EL (cell line): ENCODE measurements at regions not wholly inside any gene's neighbourhood (a gene's known extent, or its start where the extent isn't known, plus 50 kb on each side); places are given as distances from the start of the nearest gene placed in this dataset.

ENCODE experiments used
- DNase-seq: peaks from one replicate; pipeline ENCODE4 v3.0.0-alpha.2; 2016

- DNase-seq, result no peak
These were observed 59.0 kb downstream of the NDUFS5 start for GRCh38 chr1:39085174-39085573.

- DNase-seq, result peak; percentile 43
These were observed 60.2 kb downstream of the NDUFS5 start for GRCh38 chr1:39086386-39086785.

DNA sequence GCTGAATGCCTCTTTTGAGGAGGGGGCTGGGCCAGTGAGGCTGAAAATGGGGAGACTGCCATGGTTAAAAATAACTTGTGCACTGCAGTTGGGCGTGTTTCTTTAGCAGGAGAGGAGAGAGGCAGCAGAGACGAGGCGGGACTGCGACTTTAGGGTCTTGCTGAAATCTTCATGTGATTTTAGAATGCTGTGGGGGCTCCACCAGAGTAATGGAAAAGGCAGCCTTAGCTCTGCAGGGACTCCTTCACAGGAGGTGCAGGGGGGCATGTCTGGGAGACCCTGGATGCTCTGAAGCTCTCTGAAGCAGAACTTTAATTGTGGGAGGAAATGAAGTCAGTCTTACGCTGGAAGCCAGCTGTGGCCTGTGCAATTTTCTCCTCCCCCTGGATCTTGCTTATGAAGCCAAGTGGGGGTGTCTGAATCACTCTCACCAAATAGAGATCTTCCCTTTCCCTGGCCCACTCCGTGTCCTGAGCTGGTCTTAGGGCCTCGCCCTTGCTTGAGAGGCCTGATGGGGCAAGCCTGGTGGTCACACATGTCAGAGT, 60.8 kb downstream of the NDUFS5 start:
- DNase-seq, result peak; percentile 61

GRCh38 chr1:39087435-39087834, 61.3 kb downstream of the NDUFS5 start:
- DNase-seq, result no peak

DNA sequence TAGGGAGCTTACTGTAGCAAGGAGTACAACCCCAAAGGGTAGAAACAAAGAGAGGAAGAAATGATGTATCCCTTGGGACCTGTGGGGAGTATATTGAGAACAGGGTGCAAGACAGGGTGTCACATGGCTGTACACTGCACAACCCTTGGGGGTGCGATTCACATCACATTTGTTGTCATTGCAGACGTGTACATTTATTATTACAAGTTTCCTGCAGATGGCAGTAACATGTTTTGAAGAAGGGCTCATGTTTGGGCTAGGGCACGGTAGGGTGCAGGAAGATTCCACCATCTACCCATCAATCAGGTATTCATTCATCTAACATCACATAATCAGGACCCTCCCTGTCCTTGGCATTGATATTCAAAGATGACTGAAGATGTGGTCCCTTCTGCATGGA, 62.5 kb downstream of the NDUFS5 start:
- DNase-seq, result no peak

GRCh38 chr1:39089931-39090521, 63.9 kb downstream of the NDUFS5 start:
- peak; percentile 69 for DNase-seq

DNA sequence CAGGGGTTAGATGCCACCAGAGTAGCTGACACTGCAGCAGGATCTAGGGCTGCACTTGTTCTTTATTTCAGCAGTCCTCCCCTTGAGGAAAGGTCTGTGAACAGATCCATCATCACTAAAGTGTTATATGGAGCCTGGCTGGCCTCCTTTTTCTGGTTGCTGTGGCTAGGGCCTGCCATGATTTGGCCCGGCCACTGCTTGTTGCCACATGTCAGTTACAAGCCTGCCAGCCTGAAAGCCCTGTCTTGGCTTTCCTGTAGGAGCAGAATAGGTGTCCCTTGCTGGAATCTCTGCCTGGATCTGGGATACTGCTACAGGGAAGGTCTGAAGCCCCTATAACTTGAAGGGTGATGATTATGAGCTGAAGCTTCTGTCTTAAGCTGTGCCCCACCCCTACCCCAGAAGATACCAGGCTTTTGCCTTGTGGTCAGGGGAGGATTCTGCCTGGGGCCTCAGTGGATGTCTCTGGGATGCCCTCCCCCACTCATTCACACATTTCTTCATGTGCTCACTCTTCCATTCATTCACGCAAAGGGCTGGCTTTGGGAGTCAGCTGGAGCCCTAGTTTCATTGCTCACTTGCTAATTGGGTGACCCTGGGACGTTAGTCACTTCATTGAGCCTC, 64.7 kb downstream of the NDUFS5 start:
- DNase-seq, result no peak

GRCh38 chr1:39091845-39092645, 65.9 kb downstream of the NDUFS5 start:
- DNase-seq, result peak; percentile 74

DNA sequence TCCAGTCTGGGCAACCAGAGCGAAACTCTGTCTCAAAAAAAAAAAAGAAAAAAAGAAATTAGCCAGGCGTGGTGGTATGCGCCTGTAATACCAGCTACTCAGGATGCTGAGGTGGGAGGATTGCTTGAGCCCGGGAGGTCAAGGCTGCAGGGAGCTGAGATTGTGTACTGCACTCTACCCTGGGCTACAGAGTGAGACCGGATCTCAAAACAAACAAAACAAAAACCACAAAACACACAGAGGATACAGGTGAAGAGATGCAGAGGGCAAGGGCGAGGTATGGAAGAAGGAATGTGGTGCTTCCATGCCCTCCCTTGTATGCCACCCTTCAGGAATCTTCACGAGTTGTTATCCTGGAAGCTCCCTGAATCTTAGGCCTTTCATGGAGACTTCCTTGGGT, 68.5 kb downstream of the NDUFS5 start:
- no peak for DNase-seq

- peak; percentile 96 for DNase-seq
These were observed 72.5 kb downstream of the NDUFS5 start for GRCh38 chr1:39098546-39099250.

DNA sequence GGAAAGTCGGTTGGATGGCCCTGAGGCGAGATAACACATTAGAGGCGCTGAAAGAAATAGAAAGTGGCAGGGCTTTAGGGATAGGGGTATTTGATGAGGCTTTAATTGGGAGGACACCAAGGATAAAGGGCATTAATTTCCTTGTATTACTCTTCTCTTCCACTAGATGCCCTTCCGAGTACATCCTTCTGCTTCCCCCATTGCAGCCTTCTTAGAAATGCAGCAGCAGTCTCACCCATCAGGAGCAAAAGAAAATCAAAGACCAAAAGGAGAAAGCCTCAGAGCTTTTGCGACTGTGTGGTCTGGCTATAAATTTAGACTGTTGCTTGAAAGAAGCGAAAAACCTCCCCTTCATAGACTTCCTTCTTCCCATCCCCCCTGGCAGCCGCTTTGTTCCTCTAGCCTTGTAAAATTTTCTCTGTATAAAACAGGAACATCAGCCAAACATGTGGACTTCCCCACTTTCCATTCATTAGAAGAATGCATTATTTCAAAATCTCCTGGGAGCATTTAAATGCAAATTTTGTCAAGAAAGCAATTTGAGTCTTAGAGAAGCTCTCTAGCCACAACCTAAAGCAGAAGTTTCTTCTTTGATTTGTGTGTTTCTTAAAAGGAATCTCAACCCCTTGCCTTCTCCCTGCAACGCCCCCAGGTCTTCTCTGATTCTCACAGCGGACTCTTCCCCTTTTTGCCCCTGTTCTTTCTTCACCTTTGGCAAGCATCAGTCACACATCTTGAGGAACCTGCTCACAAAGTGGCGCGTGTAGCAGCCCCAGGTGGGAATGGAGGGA, 76.6 kb downstream of the NDUFS5 start:
- peak; percentile 80 for DNase-seq

DNA sequence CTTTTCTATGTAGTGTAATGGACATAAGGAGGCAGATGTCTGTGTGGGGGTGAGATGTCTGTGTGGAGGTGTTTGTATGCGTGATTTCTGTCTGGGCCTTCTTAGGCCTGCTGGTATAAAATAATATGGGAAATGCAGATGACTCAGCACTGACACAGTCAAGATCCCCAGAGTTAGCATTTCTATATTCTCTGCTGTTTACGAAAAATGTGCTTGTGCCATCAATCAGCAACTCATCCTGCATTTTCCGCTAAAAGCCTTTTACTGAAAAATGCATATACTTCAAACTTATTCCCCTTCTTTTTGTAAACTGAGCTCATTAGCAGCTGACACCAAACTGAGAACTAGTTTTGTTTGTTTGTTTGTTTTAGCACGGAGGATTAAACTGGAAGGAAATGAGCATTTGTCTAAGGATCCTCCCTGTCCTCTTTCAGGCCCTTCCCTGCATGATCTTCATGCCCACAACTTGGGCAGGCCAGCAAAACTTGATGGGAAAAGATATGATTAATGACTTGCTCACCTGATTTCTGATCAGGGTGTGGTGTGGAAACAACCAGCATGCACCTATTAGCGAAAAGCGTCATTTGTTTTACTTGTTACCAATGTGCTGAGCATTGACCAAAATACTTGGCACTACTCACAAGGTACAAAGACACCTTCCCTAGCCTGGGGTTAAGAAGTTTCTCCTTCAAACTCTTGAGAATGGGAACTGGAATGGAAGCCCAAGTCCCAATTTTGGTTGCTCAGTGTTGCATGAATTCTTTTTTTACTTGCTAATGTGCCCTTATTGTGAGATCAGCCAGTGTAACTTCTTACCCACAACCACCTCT, 77.4 kb downstream of the NDUFS5 start:
- peak; percentile 73 for DNase-seq

DNA sequence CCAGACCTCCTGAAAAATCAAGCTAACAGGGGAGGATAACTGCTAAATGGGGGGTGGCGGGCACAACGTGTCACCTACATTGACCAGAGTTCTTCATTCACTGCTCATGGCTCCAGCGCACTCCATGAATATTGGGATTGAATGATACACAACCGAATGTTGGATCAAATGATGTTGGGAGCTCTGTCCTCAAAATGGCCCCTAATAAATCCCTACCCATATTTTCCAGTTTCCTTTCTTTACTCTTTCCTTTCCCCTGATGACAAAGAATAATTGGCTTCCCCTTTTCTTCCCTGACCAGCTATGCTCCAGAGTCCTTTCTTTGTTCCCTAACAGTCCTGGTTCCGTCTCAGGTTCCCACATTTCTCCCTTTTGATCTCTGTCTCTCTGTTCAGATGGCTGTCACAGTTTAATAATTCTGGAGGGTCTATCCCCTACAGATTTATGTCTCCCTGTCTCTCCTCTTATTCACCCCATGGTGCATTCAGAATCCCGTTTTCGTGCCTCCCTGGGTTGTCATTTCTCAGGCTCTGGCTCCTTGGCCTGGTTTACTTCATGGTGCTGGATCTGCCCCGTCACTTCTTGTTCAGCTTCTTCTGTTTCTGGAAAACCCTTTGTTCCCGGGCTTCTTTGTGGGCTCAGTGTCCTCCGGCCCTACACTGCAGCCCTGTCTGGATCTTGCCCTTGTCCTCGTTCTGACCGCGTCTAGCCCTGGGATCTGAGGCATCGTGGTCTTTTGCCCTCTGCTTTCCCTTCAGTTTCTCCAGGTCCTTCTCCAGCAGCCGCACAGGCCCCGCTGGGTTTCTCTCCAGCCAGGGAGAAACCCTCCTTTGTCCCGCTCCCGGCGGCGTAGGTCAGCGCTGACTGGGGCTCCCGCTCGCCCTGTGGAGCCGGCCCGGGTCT, 78.3 kb downstream of the NDUFS5 start:
- DNase-seq, result peak; percentile 54

DNA sequence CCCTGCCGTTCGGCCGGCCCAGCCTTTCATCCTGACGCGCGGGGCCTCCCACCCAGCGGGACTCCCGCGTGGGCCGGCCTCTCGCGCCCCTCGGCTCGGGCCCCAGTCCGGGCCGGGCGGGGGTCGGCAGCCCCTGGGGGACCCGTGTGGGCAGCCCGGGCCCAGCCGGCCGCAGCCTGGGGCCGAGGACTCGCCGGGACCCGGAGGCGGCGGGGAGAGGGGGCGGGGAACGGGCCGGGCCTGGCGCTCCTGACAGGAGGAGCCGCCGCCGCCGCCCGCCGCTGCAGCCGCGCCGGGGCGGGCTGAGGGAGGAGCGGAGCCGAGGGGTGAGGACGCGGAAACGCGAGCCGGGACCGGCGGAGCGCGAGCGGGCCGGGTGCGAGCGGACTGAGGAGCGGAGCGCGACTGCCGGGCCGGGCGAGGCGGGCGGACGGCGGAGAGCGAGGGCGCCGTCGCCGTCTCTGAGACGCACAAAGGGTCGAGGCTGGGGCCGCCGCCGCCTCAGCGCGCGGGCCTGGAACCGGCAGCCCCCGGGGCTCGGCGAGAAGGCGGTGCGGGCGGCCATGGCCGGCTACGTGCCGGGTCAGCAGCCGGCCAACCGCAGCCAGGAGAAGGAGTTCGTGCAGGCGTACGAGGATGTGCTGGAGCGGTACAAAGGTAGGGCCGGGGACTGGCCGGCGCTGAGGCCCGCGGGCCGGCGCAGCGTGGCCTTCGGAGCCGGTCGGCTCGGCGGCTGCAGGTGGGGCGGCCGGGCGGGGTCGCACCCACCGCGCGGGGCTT, 79.1 kb downstream of the NDUFS5 start:
- peak; percentile 71 for DNase-seq

DNA sequence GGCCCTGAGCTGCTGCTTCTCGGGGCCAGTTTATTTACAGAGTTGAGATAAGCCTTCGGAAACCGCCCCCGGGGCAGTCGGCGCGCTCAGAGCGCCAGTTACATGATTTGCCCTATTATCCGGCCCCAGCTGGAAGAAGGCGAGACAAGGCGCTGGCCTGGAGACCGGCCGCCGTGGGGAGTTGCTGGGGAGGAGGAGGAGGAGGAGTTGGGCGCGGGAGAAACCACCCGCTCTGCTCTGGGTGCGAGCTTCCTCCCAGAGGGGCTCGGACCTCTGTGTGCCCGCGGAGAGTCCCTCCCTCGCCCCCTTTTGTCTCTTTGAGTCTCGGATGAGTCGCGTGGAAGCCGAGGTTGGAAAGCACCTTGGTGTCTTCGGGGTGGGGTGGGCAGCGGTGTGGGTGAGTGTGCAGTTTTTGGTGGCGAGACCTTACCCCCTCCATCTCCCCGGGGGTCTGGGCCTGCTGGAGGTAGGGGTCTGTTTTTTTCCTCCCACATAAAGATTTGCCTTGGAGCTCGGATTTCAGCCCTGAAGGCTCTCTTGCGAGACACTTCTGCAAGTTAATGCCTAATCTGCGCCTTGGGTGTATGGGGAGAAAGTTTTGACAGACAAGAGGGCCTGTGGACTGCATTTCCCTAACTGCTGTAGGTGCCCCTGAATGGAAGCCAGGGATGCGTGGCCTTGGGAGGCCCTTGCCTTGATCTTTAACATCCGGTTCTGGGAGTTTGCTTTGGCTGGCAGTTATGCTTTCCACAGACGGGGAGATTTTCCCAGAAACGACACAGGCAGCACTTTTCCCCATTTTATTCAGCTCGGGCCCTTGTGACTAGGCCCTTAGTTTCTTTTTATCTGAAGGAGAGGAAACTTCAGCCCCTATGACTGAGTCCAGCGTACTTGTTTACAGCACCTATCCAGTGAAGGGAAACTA, 80.0 kb downstream of the NDUFS5 start:
- peak; percentile 70 for DNase-seq

- no peak for DNase-seq
These were observed 80.7 kb downstream of the NDUFS5 start for GRCh38 chr1:39106801-39107327.

DNA sequence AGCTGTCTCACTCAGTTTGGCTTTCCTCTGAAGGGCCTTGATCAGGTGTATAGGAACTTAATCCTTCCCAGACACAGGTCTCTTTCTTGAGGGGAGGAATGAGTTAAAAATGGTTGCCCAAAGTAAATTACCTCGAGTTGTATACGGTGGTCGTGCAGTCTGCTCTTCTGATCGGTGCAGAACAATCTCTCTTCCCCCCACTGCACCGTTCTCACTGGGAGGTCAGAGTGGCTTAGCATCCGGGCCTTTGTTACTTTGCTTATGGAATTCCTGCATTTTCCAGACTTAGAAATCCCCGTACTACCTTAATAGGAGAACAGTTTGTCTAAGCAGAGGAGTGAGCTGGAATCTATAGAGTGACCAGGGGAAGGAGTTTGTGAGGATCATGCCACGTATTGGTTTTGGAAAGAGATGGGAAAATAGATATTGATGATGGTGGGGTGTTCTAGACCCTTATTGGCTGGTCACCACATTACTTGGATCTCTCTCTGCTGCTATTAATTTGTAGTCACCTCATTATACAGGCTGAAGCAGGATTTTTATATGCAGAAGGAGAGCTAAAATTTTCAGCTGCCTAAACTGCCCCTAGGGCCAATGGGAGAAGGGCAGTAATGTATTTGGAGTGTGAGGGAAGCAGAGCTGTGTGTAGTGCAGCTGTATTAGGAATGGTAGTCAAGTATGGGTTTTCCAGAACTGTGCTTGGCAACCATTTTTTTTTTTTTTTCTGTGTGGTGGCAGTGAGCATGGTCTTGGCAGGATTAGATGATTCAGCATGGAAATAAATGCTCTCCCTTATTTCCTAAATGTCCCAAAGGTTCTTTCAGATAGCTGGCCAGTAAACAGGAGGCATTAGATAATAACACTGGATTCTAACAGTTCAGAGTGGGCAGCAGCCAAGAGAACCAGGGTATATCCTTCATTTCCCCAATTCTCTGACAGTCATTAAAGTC, 81.5 kb downstream of the NDUFS5 start:
- DNase-seq, result no peak
